Parathyroid adenoma (tissue), 2 donors: ENCODE measurements at regions not wholly inside any gene's neighbourhood (a gene's known extent, or its start where the extent isn't known, plus 50 kb on each side); places are given as distances from the start of the nearest gene placed in this dataset.

Experiments used
- H2AFZ ChIP-seq: fragments of 300-600 bp; sonication (generic); one replicate; pipeline ENCODE4 v1.7.0; 2017; ENCODE audit warnings: antibody characterized with exemption, mild to moderate bottlenecking
- H3K27ac ChIP-seq: fragments of 300-600 bp; sonication (generic); one replicate; pipeline ENCODE4 v1.7.0; 2017
- H3K27me3 ChIP-seq: fragments of 300-600 bp; sonication (generic); one replicate; pipeline ENCODE4 v1.7.0; 2017; ENCODE audit warnings: low read length; ENCODE audit not compliant: control insufficient read depth, insufficient read depth
- H3K36me3 ChIP-seq: fragments of 300-600 bp; sonication (generic); one replicate; pipeline ENCODE4 v1.7.0; 2017; ENCODE audit warnings: low read length; ENCODE audit not compliant: control insufficient read depth, insufficient read depth
- H3K4me1 ChIP-seq: fragments of 300-600 bp; sonication (generic); one replicate; pipeline ENCODE4 v1.7.0; 2017; ENCODE audit warnings: control low read depth
- H3K4me2 ChIP-seq: fragments of 300-600 bp; sonication (generic); one replicate; pipeline ENCODE4 v1.7.0; 2017; ENCODE audit warnings: low read length
- H3K4me3 ChIP-seq: fragments of 300-600 bp; sonication (generic); one replicate; pipeline ENCODE4 v1.7.0; 2017; ENCODE audit warnings: low read depth, low read length
- H3K79me2 ChIP-seq: fragments of 300-600 bp; sonication (generic); one replicate; pipeline ENCODE4 v1.7.0; 2017; ENCODE audit warnings: control low read depth
- H3K9ac ChIP-seq: fragments of 300-600 bp; sonication (generic); one replicate; pipeline ENCODE4 v1.7.0; 2017; ENCODE audit warnings: mild to moderate bottlenecking
- H3K9me3 ChIP-seq: fragments of 300-600 bp; sonication (generic); one replicate; pipeline ENCODE4 v1.7.0; 2017; ENCODE audit warnings: low read length; ENCODE audit not compliant: control insufficient read depth
- CTCF ChIP-seq: fragments of 300-600 bp; sonication (generic); IDR thresholded peaks from one replicate; pipeline ENCODE4 v1.7.0; 2017; ENCODE audit warnings: antibody characterized with exemption, mild to moderate bottlenecking
- donor health status: primary hyperparathyroidism.

- H3K4me2 ChIP-seq: no peak overlapping the region
- H3K9me3 ChIP-seq: no peaks in the 10 kb centered on the region
- H3K27me3 ChIP-seq: no peaks in the 10 kb centered on the region
- no peak overlapping the region for H3K27ac ChIP-seq
- TF ChIP-seq CTCF: no peak
- no peaks in the 10 kb centered on the region for H3K79me2 ChIP-seq
- no peaks in the 10 kb centered on the region for H3K36me3 ChIP-seq
- H2AFZ ChIP-seq: no peak overlapping the region
- H3K9ac ChIP-seq: no peak overlapping the region
- H3K4me3 ChIP-seq: no peak overlapping the region
- H3K4me1 ChIP-seq: no peaks in the 10 kb centered on the region
These were observed 607.1 kb downstream of the TLE1 start for GRCh38 chr9:81082221-81082620.

GRCh38 chr9:81080900-81081299 is 608.4 kb downstream of the TLE1 start:
- H3K9me3 ChIP-seq: no peaks in the 10 kb centered on the region
- H3K27ac ChIP-seq: no peak overlapping the region
- no peaks in the 10 kb centered on the region for H3K79me2 ChIP-seq
- no peak overlapping the region for H3K9ac ChIP-seq
- H3K4me1 ChIP-seq: no peaks in the 10 kb centered on the region
- H3K4me3 ChIP-seq: no peak overlapping the region
- no peak overlapping the region for H2AFZ ChIP-seq
- no peak for TF ChIP-seq CTCF
- H3K4me2 ChIP-seq: no peak overlapping the region
- H3K27me3 ChIP-seq: no peaks in the 10 kb centered on the region
- no peaks in the 10 kb centered on the region for H3K36me3 ChIP-seq

- H2AFZ ChIP-seq: no peak overlapping the region
- no peaks in the 10 kb centered on the region for H3K27me3 ChIP-seq
- H3K9me3 ChIP-seq: no peaks in the 10 kb centered on the region
- H3K79me2 ChIP-seq: no peaks in the 10 kb centered on the region
- no peak overlapping the region for H3K27ac ChIP-seq
- no peaks in the 10 kb centered on the region for H3K4me1 ChIP-seq
- H3K9ac ChIP-seq: no peak overlapping the region
- H3K4me2 ChIP-seq: no peak overlapping the region
- H3K4me3 ChIP-seq: no peak overlapping the region
- no peaks in the 10 kb centered on the region for H3K36me3 ChIP-seq
- TF ChIP-seq CTCF: no peak
These were observed 609.2 kb downstream of the TLE1 start for GRCh38 chr9:81080185-81080584.

- no peak overlapping the region for H3K4me3 ChIP-seq
- no peak overlapping the region for H3K9ac ChIP-seq
- no peaks in the 10 kb centered on the region for H3K27me3 ChIP-seq
- no peak overlapping the region for H2AFZ ChIP-seq
- no peaks in the 10 kb centered on the region for H3K79me2 ChIP-seq
- no peak overlapping the region for H3K27ac ChIP-seq
- no peaks in the 10 kb centered on the region for H3K9me3 ChIP-seq
- no peaks in the 10 kb centered on the region for H3K36me3 ChIP-seq
- no peak for TF ChIP-seq CTCF
- no peaks in the 10 kb centered on the region for H3K4me1 ChIP-seq
- no peak overlapping the region for H3K4me2 ChIP-seq
These were observed 610.3 kb downstream of the TLE1 start for GRCh38 chr9:81079055-81079454.

- Histone ChIP-seq H3K9me3 (no peaks in the 10 kb centered on the region), H2AFZ (no peak overlapping the region), H3K27ac (no peak overlapping the region), H3K9ac (no peak overlapping the region), H3K79me2 (no peaks in the 10 kb centered on the region), H3K4me1 (no peaks in the 10 kb centered on the region), H3K36me3 (no peaks in the 10 kb centered on the region), H3K4me2 (no peak overlapping the region), H3K27me3 (no peaks in the 10 kb centered on the region), H3K4me3 (no peak overlapping the region)
- no peak for TF ChIP-seq CTCF
These were observed 610.8 kb downstream of the TLE1 start for GRCh38 chr9:81078555-81078954.
